ENCODE measurements at regions not wholly inside any gene's neighbourhood (a gene's known extent, or its start where the extent isn't known, plus 50 kb on each side); places are given as distances from the start of the nearest gene placed in this dataset.

- no peak overlapping the region for H3K4me2 ChIP-seq (ENCODE audit: low read length)
- no peak overlapping the region for H2AFZ ChIP-seq (ENCODE audit: low read depth, low read length)
- H3K9ac ChIP-seq (ENCODE audit: low read length): no peak overlapping the region
- H3K4me1 ChIP-seq (ENCODE audit: insufficient read depth, low read length): no peaks in the 10 kb centered on the region
- no peak for DNase-seq (ENCODE audit: low read depth)
- H3K4me3 Mint-ChIP-seq (ENCODE audit: unreplicated experiment): no peak overlapping the region
- no peaks in the 10 kb centered on the region for H3K27me3 ChIP-seq (ENCODE audit: insufficient read depth, low read length)
- H3K9me3 Mint-ChIP-seq (ENCODE audit: unreplicated experiment): peaks cover 11% of the 10 kb centered on the region
- no peaks in the 10 kb centered on the region for H3K4me1 Mint-ChIP-seq (ENCODE audit: low read depth, unreplicated experiment)
- no peaks in the 10 kb centered on the region for H3K36me3 ChIP-seq (ENCODE audit: insufficient read depth, low read length)
- peaks cover 2% of the 10 kb centered on the region for H3K27me3 Mint-ChIP-seq (ENCODE audit: low read depth, unreplicated experiment)
- H4K20me1 ChIP-seq (ENCODE audit: insufficient read depth, low read length): no peaks in the 10 kb centered on the region
- H3K9me3 ChIP-seq (ENCODE audit: insufficient read depth, low read depth, low read length): no peaks in the 10 kb centered on the region
- no peaks in the 10 kb centered on the region for H3K79me2 ChIP-seq (ENCODE audit: insufficient read depth, low read length)
- no peak for FAIRE-seq
- no peak overlapping the region for H3K27ac ChIP-seq (ENCODE audit: low read depth, low read length)
- no peaks in the 10 kb centered on the region for H3K36me3 Mint-ChIP-seq (ENCODE audit: low read depth, unreplicated experiment)
- no peak overlapping the region for H3K27ac Mint-ChIP-seq (ENCODE audit: unreplicated experiment)
- no peak for TF ChIP-seq CTCF (IDR thresholded peaks at IDR 0.05; ENCODE audit: insufficient read depth, low read depth, low read length)
- TF ChIP-seq EZH2 (IDR thresholded peaks at IDR 0.05; ENCODE audit: insufficient read depth, low read length): no peak
- H3K4me3 ChIP-seq (ENCODE audit: insufficient read depth, low read depth, low read length): no peak overlapping the region
Measured at GRCh38 chr7:67393903-67394302, 397.3 kb downstream of the TYW1 start.

- no peak overlapping the region for H3K4me2 ChIP-seq (ENCODE audit: low read length)
- Mint-ChIP-seq H3K4me1 (ENCODE audit: low read depth, unreplicated experiment) (no peaks in the 10 kb centered on the region), H3K27ac (ENCODE audit: unreplicated experiment) (no peak overlapping the region), H3K9me3 (ENCODE audit: unreplicated experiment) (peaks cover 17% of the 10 kb centered on the region), H3K27me3 (ENCODE audit: low read depth, unreplicated experiment) (no peaks in the 10 kb centered on the region), H3K4me3 (ENCODE audit: unreplicated experiment) (no peak overlapping the region), H3K36me3 (ENCODE audit: low read depth, unreplicated experiment) (no peaks in the 10 kb centered on the region)
- no peak overlapping the region for H3K4me3 ChIP-seq (ENCODE audit: insufficient read depth, low read depth, low read length)
- DNase-seq (ENCODE audit: low read depth): no peak
- no peaks in the 10 kb centered on the region for H3K79me2 ChIP-seq (ENCODE audit: insufficient read depth, low read length)
- no peak overlapping the region for H3K27ac ChIP-seq (ENCODE audit: low read depth, low read length)
- no peaks in the 10 kb centered on the region for H3K4me1 ChIP-seq (ENCODE audit: insufficient read depth, low read length)
- H4K20me1 ChIP-seq (ENCODE audit: insufficient read depth, low read length): no peaks in the 10 kb centered on the region
- no peak for TF ChIP-seq CTCF (IDR thresholded peaks at IDR 0.05; ENCODE audit: insufficient read depth, low read depth, low read length)
- TF ChIP-seq EZH2 (IDR thresholded peaks at IDR 0.05; ENCODE audit: insufficient read depth, low read length): no peak
- H2AFZ ChIP-seq (ENCODE audit: low read depth, low read length): no peak overlapping the region
- H3K27me3 ChIP-seq (ENCODE audit: insufficient read depth, low read length): no peaks in the 10 kb centered on the region
- H3K9me3 ChIP-seq (ENCODE audit: insufficient read depth, low read depth, low read length): no peaks in the 10 kb centered on the region
- H3K36me3 ChIP-seq (ENCODE audit: insufficient read depth, low read length): no peaks in the 10 kb centered on the region
- no peak for FAIRE-seq
- H3K9ac ChIP-seq (ENCODE audit: low read length): no peak overlapping the region
Measured at GRCh38 chr7:67398916-67399315, 402.3 kb downstream of the TYW1 start.

GRCh38 chr7:67401492-67401891, 404.9 kb downstream of the TYW1 start:
- FAIRE-seq: no peak
- Histone ChIP-seq H3K27me3 (ENCODE audit: insufficient read depth, low read length) (no peaks in the 10 kb centered on the region), H3K4me1 (ENCODE audit: insufficient read depth, low read length) (no peaks in the 10 kb centered on the region), H2AFZ (ENCODE audit: low read depth, low read length) (no peak overlapping the region), H3K4me2 (ENCODE audit: low read length) (no peak overlapping the region), H3K79me2 (ENCODE audit: insufficient read depth, low read length) (no peaks in the 10 kb centered on the region), H3K36me3 (ENCODE audit: insufficient read depth, low read length) (no peaks in the 10 kb centered on the region), H3K9me3 (ENCODE audit: insufficient read depth, low read depth, low read length) (no peaks in the 10 kb centered on the region), H4K20me1 (ENCODE audit: insufficient read depth, low read length) (no peaks in the 10 kb centered on the region), H3K27ac (ENCODE audit: low read depth, low read length) (no peak overlapping the region), H3K4me3 (ENCODE audit: insufficient read depth, low read depth, low read length) (no peak overlapping the region), H3K9ac (ENCODE audit: low read length) (no peak overlapping the region)
- Mint-ChIP-seq H3K4me1 (ENCODE audit: low read depth, unreplicated experiment) (no peaks in the 10 kb centered on the region), H3K36me3 (ENCODE audit: low read depth, unreplicated experiment) (no peaks in the 10 kb centered on the region), H3K9me3 (ENCODE audit: unreplicated experiment) (peaks cover 19% of the 10 kb centered on the region), H3K27me3 (ENCODE audit: low read depth, unreplicated experiment) (no peaks in the 10 kb centered on the region), H3K27ac (ENCODE audit: unreplicated experiment) (no peak overlapping the region), H3K4me3 (ENCODE audit: unreplicated experiment) (no peak overlapping the region)
- no peak for DNase-seq (ENCODE audit: low read depth)
- no peak for TF ChIP-seq EZH2 (IDR thresholded peaks at IDR 0.05; ENCODE audit: insufficient read depth, low read length)
- TF ChIP-seq CTCF (IDR thresholded peaks at IDR 0.05; ENCODE audit: insufficient read depth, low read depth, low read length): no peak

All from astrocyte (in vitro differentiated cells and primary cell).